ENCODE measurements at regions not wholly inside any gene's neighbourhood (a gene's known extent, or its start where the extent isn't known, plus 50 kb on each side); places are given as distances from the start of the nearest gene placed in this dataset.

DNA sequence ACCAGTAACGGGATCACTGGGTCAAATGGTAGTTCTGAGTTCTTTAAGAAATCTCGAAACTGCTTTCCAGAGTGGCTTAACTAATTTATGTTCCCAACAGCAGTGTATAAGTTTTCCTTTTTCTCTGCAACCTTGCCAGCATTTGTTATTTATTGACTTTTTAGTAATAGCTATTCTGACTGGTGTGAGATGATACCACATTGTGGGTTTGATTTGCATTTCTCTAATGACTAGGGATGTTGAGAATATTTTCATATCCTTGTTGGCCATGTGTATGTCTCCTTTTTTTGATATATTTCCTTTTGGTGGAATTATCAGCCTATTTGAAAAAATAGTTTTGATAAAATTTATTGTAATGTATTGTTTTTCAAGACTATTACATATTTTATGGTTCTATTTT lies 701.2 kb upstream of the FBXO33 start:
- 89% methylated on average over 2 of the region's 2 CpGs for WGBS
- Histone ChIP-seq H3K27ac (ENCODE audit: low read length) (no peak overlapping the region), H3K9me3 (ENCODE audit: control insufficient read depth, low read length) (no peaks in the 10 kb centered on the region), H3K27me3 (ENCODE audit: control insufficient read depth, insufficient read depth) (no peaks in the 10 kb centered on the region), H3K4me1 (ENCODE audit: control insufficient read depth, insufficient read depth, low read length) (no peaks in the 10 kb centered on the region), H3K4me3 (ENCODE audit: low read length) (no peak overlapping the region)
- intact Hi-C loops (cut with DNase I), result no loop called here
- ATAC-seq, result no peak
- DNase-seq, result no peak

GRCh38 chr14:40129159-40129558 lies 696.9 kb upstream of the FBXO33 start:
- intact Hi-C loops (cut with DNase I), result no loop called here
- Histone ChIP-seq H3K4me1 (ENCODE audit: control insufficient read depth, insufficient read depth, low read length) (no peaks in the 10 kb centered on the region), H3K27me3 (ENCODE audit: control insufficient read depth, insufficient read depth) (no peaks in the 10 kb centered on the region), H3K4me3 (ENCODE audit: low read length) (no peak overlapping the region), H3K27ac (ENCODE audit: low read length) (no peak overlapping the region), H3K9me3 (ENCODE audit: control insufficient read depth, low read length) (no peaks in the 10 kb centered on the region)
- ATAC-seq (no peak), DNase-seq (no peak)

- intact Hi-C loops (cut with DNase I), result no loop called here
- Histone ChIP-seq H3K4me3 (ENCODE audit: low read length) (no peak overlapping the region), H3K4me1 (ENCODE audit: control insufficient read depth, insufficient read depth, low read length) (no peaks in the 10 kb centered on the region), H3K9me3 (ENCODE audit: control insufficient read depth, low read length) (no peaks in the 10 kb centered on the region), H3K27ac (ENCODE audit: low read length) (no peak overlapping the region), H3K27me3 (ENCODE audit: control insufficient read depth, insufficient read depth) (no peaks in the 10 kb centered on the region)
- DNase-seq, result no peak
- ATAC-seq, result no peak
- 72% methylated on average over 2 of the region's 2 CpGs for WGBS
Measured at GRCh38 chr14:40123816-40124215, 691.6 kb upstream of the FBXO33 start.

DNA sequence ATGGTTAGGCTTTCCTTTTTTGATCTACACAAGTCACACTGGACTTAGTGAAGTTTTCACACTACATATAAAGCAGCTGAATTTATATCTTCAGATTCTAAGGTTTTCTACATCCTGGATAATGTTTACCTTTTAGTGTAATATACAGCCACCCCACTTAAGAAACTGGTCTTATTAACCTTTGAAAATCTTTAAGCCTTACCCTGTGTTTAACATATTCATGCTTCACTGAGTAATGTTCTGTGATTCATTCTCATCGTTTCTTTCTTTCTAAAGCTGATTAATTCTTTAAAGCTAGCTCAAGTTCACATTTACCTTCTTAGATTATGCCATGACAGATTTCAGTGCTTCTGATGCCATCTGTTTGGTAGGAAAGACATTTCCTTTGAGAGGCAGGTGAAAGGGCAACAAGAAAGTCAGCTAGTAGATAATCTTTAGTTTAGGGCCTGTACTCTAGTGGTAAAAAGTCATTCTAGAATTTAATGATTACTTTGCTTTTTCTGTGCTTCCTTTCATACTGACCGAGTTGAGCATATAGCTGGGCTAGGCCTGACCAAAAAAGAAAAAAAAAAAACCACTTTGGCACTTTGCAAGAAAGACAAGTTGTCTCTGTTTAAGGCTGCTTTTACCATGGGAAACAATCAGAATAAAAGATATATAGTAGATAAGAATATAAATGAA lies 690.9 kb upstream of the FBXO33 start:
- no peaks in the 10 kb centered on the region for H3K9me3 ChIP-seq (ENCODE audit: control insufficient read depth, low read length)
- no peak overlapping the region for H3K4me3 ChIP-seq (ENCODE audit: low read length)
- WGBS, result 57% methylated on average over 2 of the region's 2 CpGs
- intact Hi-C loops (cut with DNase I), result no loop called here
- H3K27me3 ChIP-seq (ENCODE audit: control insufficient read depth, insufficient read depth), result no peaks in the 10 kb centered on the region
- ATAC-seq (no peak), DNase-seq (no peak)
- H3K4me1 ChIP-seq (ENCODE audit: control insufficient read depth, insufficient read depth, low read length), result no peaks in the 10 kb centered on the region
- H3K27ac ChIP-seq (ENCODE audit: low read length), result no peak overlapping the region

GRCh38 chr14:40119765-40120164 lies 687.5 kb upstream of the FBXO33 start:
- intact Hi-C loops (cut with DNase I), result no loop called here
- Histone ChIP-seq H3K9me3 (ENCODE audit: control insufficient read depth, low read length) (no peaks in the 10 kb centered on the region), H3K27ac (ENCODE audit: low read length) (no peak overlapping the region), H3K4me3 (ENCODE audit: low read length) (no peak overlapping the region), H3K4me1 (ENCODE audit: control insufficient read depth, insufficient read depth, low read length) (no peaks in the 10 kb centered on the region), H3K27me3 (ENCODE audit: control insufficient read depth, insufficient read depth) (no peaks in the 10 kb centered on the region)
- WGBS, result 71% methylated on average over 2 of the region's 2 CpGs
- DNase-seq (no peak), ATAC-seq (no peak)

DNA sequence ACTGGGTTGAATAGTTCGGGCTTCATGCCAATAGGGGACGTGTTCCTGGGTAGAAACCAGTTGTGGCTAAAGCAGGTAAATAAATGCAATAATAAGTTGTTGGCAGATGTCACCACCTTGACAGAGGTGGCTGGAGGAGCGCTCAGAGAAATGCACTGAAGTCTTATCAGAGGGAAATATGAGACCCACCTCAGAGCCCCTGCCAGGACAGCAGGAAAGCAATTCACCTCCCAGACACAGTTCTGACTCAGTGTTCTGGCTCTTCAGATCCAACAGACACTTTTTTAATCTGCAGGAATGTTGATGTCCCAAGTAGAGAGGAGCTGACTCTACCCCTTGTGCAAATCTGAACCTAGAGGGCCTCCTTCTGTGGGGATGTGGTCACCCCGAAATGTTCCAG lies 687.1 kb upstream of the FBXO33 start:
- ATAC-seq (no peak), DNase-seq (no peak)
- H3K4me3 ChIP-seq (ENCODE audit: low read length), result no peak overlapping the region
- intact Hi-C loops (cut with DNase I), result no loop called here
- no peaks in the 10 kb centered on the region for H3K27me3 ChIP-seq (ENCODE audit: control insufficient read depth, insufficient read depth)
- H3K4me1 ChIP-seq (ENCODE audit: control insufficient read depth, insufficient read depth, low read length), result no peaks in the 10 kb centered on the region
- no peaks in the 10 kb centered on the region for H3K9me3 ChIP-seq (ENCODE audit: control insufficient read depth, low read length)
- 57% methylated on average over 4 of the region's 4 CpGs for WGBS
- H3K27ac ChIP-seq (ENCODE audit: low read length), result no peak overlapping the region

DNA sequence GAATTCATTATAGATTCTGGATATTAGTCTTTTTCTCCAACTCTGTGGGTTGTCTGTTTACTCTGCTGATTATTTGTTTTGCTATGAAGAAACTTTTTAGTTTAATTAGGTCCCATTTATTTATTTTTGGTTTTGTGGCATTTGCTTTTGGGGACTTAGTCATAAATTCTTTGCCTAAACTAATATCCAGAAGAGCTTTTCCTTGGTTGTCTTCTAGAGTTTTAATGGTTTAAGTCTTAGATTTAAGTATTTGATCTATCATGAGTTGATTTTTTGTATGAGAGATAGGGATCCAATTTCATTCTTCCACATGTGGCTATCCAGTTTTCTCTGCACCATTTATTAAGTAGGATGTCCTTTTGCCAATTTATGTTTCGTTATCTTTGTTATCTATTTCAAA lies 683.4 kb upstream of the FBXO33 start:
- Histone ChIP-seq H3K4me3 (ENCODE audit: low read length) (no peak overlapping the region), H3K27ac (ENCODE audit: low read length) (no peak overlapping the region), H3K4me1 (ENCODE audit: control insufficient read depth, insufficient read depth, low read length) (no peaks in the 10 kb centered on the region), H3K27me3 (ENCODE audit: control insufficient read depth, insufficient read depth) (no peaks in the 10 kb centered on the region), H3K9me3 (ENCODE audit: control insufficient read depth, low read length) (no peaks in the 10 kb centered on the region)
- intact Hi-C loops (cut with DNase I), result no loop called here
- WGBS, result 91% methylated on average over 1 of the region's 1 CpG
- ATAC-seq, result no peak
- DNase-seq, result no peak

- Histone ChIP-seq H3K27ac (ENCODE audit: low read length) (no peak overlapping the region), H3K4me3 (ENCODE audit: low read length) (no peak overlapping the region), H3K4me1 (ENCODE audit: control insufficient read depth, insufficient read depth, low read length) (no peaks in the 10 kb centered on the region), H3K27me3 (ENCODE audit: control insufficient read depth, insufficient read depth) (no peaks in the 10 kb centered on the region), H3K9me3 (ENCODE audit: control insufficient read depth, low read length) (no peaks in the 10 kb centered on the region)
- no peak for DNase-seq
- intact Hi-C loops (cut with DNase I), result no loop called here
- no peak for ATAC-seq
Measured at GRCh38 chr14:40113671-40114070, 681.4 kb upstream of the FBXO33 start.

- no peaks in the 10 kb centered on the region for H3K9me3 ChIP-seq (ENCODE audit: control insufficient read depth, low read length)
- intact Hi-C loops (cut with DNase I), result no loop called here
- ATAC-seq (no peak), DNase-seq (no peak)
- WGBS, result 61% methylated on average over 1 of the region's 1 CpG
- H3K4me1 ChIP-seq (ENCODE audit: control insufficient read depth, insufficient read depth, low read length), result no peaks in the 10 kb centered on the region
- H3K4me3 ChIP-seq (ENCODE audit: low read length), result no peak overlapping the region
- H3K27me3 ChIP-seq (ENCODE audit: control insufficient read depth, insufficient read depth), result no peaks in the 10 kb centered on the region
- no peak overlapping the region for H3K27ac ChIP-seq (ENCODE audit: low read length)
Measured at GRCh38 chr14:40100544-40101196, 668.4 kb upstream of the FBXO33 start.

GRCh38 chr14:40099316-40099715 lies 667.1 kb upstream of the FBXO33 start:
- Histone ChIP-seq H3K9me3 (ENCODE audit: control insufficient read depth, low read length) (no peaks in the 10 kb centered on the region), H3K27me3 (ENCODE audit: control insufficient read depth, insufficient read depth) (no peaks in the 10 kb centered on the region), H3K4me3 (ENCODE audit: low read length) (no peak overlapping the region), H3K4me1 (ENCODE audit: control insufficient read depth, insufficient read depth, low read length) (no peaks in the 10 kb centered on the region), H3K27ac (ENCODE audit: low read length) (no peak overlapping the region)
- DNase-seq (no peak), ATAC-seq (no peak)
- intact Hi-C loops (cut with DNase I), result no loop called here
- 44% methylated on average over 2 of the region's 2 CpGs for WGBS

DNA sequence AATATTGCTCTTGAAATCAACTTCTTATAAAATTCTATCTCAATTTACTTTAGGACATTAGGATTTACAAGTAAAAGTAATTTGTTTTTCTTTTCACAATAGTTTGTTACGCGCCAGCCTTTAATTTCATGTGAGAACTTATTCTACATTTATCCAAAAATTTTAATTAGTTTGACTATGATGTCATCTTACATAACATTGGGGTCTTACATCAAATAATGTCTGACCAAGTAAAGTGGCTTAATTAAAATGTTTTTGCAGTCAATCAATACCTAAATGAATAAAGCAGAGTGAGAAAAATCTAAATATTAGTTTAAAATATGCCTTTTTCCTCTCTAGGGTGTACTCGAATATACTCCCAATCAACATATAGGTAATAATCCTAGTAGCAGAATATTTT lies 666.2 kb upstream of the FBXO33 start:
- Histone ChIP-seq H3K27ac (ENCODE audit: low read length) (no peak overlapping the region), H3K9me3 (ENCODE audit: control insufficient read depth, low read length) (no peaks in the 10 kb centered on the region), H3K27me3 (ENCODE audit: control insufficient read depth, insufficient read depth) (no peaks in the 10 kb centered on the region), H3K4me1 (ENCODE audit: control insufficient read depth, insufficient read depth, low read length) (no peaks in the 10 kb centered on the region), H3K4me3 (ENCODE audit: low read length) (no peak overlapping the region)
- intact Hi-C loops (cut with DNase I), result no loop called here
- 89% methylated on average over 3 of the region's 3 CpGs for WGBS
- ATAC-seq (no peak), DNase-seq (no peak)

DNA sequence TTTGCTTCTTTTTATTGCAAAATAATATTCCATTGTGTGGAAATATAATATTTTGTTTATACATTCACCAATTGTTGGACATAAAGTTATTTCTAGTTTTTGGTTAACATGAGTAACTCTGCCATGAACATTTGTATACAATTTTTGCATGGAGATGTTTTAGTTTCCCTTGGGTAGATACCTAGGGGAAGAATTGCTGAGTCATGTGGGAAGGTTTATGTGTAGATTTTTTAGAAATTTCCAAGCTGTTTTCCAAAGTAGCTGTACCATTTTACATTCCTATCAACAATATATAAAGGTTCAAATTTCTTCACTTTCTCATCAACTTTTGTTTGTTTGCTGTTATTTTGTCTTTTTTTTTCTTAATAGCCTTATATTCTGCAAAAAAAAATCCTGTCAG lies 664.7 kb upstream of the FBXO33 start:
- no peak for DNase-seq
- ATAC-seq, result no peak
- Histone ChIP-seq H3K4me3 (ENCODE audit: low read length) (no peak overlapping the region), H3K4me1 (ENCODE audit: control insufficient read depth, insufficient read depth, low read length) (no peaks in the 10 kb centered on the region), H3K27ac (ENCODE audit: low read length) (no peak overlapping the region), H3K27me3 (ENCODE audit: control insufficient read depth, insufficient read depth) (no peaks in the 10 kb centered on the region), H3K9me3 (ENCODE audit: control insufficient read depth, low read length) (no peaks in the 10 kb centered on the region)
- intact Hi-C loops (cut with DNase I), result no loop called here

Measured in right cardiac atrium (tissue), 5 donors.